Activated gamma-delta T cell treated with anti-CD3 and anti-CD28 coated beads, Interleukin-2, amount 50 U/mL, for 16 hours (primary cell): ENCODE measurements at regions not wholly inside any gene's neighbourhood (a gene's known extent, or its start where the extent isn't known, plus 50 kb on each side); places are given as distances from the start of the nearest gene placed in this dataset.
"Not testable (repeated sequence)": the region's sequence is repeated elsewhere in the genome, so short reads cannot be mapped to it uniquely, and the experiment has no call there.

Experiments
- DNase-seq: peaks from one replicate; pipeline ENCODE4 v3.0.0-alpha.2; 2020; ENCODE audit warnings: low read depth

DNA sequence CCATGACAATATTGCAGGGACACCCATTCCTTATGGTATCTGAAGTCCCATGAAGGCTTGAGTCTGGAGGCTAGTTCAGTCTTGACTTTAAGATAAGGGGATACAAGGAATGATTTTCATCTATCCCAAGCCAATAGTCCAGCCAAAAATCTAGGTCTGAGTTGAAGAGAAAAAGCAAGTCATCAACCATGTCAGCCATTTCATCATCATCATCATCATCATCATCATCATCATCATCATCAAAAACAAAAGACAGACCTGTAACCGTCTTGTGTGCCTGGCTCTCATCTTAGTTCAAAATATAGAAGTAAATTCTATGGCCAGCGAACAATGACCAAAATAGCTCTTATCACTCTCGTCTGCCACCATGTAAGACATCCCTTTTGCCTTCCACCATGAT is 59.5 kb upstream of the FAM90A26 start:
- DNase-seq, result not testable (repeated sequence)

DNA sequence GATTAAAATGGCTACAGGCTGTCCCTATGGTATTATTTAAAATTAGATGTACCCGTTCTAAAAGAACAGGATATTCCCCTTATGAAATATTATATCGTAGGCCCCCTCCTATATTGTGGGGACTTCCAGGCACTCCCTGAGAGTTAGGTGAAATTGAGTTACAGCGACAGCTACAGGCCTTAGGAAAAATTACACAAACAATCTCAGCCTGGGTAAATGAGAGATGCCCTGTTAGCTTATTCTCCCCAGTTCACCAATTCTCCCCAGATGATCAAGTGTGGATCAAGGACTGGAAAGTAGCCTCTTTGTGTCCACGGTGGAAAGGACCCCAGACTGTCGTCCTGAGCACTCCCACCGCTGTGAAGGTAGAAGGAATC is 67.1 kb upstream of the FAM90A26 start:
- DNase-seq, result not testable (repeated sequence)

DNA sequence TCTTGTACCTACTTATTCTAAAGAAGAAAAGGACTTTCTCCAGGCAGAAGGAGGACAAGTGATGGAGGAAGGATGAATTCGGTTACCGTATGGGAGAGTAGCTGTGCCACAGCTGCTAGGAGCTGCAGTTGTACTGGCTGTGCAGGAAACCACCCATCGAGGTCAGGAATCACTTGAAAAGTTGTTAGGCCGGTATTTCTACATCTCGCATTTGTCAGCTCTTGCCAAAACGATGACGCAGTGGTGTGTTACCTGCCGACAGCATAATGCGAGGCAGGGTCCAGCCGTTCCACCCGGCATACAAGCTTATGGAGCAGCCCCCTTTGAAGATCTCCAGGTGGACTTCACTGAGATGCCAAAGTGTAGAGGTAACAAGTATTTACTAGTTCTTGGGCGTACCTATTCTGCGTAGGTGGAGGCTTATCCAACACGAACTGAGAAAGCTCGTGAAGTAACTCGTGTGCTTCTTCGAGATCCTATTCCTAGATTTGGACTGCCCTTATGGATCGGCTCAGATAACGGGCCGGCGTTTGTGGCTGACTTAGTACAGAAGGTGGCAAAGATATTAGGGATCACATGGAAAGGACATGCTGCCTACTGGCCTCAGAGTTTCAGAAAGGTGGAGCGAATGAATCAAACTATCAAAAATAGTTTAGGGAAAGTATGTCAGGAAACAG is 67.6 kb upstream of the FAM90A26 start:
- DNase-seq, result not testable (repeated sequence)

DNA sequence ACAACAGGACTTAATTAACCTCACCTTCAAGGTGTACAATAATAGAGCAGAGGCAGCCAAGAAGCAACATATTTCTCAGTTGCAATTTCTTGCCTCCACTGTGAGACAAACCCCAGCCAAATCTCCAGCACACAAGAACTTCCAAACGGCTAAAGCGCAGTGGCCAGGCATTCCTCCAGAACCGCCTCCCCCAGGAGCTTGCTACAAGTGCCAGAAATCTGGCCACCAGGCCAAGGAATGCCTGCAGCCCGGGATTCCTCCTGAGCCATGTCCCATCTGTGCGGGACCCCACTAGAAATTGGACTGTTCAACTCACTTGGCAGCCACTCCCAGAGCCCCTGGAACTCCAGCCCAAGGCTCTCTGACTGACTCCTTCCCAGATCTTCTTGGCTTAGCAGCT is 73.9 kb upstream of the FAM90A26 start:
- not testable (repeated sequence) for DNase-seq

DNA sequence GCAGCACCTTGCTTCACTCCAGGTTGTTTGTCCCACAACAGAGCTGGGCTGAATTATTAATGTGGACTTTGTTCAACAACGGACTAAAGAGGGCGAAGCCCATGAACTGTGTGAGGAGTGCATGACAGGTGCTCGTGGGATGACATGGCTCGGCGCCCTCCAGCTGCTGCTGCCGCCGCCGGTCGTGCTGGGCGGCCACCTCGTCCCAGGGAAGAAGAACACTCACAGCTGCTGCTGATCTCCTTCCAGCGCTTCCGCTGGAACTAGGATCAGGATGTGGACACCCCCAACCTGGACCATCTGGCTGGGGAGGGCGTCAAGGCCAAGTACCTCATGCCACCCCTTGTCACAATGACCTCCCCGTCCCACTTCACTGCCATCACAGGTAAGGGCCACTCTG is 91.4 kb upstream of the FAM90A26 start:
- DNase-seq, result not testable (repeated sequence)

DNA sequence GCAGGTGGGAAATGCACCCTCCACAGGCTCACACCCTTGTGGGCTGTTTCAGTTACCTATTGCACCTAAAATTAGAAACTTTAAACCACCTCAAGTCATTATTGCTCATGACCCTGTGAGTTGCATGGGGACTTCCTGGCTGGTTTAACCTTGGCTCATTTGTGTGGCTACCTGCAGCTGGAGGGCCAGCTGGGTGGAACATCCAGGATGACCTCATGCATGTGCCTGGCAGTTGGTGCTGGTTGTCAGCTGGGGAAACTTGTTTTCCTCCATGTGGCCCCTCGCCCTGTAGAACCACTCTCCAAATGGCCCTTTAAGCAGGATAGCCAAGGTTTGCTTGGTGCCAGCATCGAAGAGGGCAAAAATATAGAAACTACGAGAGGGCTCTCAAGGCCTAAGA is 93.2 kb upstream of the FAM90A26 start:
- DNase-seq, result not testable (repeated sequence)

DNA sequence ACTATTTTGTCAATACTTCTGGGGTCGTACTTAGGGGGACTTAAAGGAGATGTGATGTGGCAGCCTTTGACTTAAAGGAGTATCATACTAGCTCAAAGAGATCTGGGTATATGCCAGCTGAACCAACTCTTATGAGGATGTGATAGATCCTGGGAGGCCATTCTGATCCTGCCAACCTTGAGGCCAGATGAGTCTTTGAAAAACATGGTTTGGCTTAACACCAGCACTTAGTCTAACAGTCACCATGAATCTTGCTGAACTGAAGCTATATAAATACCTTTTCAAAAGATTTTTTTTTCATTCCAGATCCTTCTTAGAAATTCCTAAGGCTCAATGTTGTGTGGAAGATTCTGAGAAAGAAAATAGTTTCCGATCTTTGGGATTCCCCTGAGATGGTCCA is 93.7 kb upstream of the FAM90A26 start:
- not testable (repeated sequence) for DNase-seq

DNA sequence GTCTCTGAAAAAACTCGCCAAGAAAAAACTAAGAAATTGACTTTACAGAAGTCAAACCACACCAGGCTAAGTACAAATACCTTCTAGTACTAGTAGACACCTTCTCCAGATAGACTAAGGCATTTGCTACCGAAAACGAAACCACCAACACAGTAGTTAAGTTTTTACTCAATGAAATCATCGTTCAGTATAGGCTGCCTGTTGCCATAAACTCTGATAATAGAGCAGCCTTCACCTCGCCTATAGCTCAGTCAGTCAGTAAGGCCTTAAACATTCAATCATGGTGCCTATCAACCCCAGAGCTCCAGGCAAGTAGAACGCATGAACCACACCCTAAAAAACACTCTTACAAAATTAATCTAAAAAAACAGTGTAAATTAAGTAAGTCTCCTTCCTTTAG is 96.8 kb upstream of the FAM90A26 start:
- not testable (repeated sequence) for DNase-seq

DNA sequence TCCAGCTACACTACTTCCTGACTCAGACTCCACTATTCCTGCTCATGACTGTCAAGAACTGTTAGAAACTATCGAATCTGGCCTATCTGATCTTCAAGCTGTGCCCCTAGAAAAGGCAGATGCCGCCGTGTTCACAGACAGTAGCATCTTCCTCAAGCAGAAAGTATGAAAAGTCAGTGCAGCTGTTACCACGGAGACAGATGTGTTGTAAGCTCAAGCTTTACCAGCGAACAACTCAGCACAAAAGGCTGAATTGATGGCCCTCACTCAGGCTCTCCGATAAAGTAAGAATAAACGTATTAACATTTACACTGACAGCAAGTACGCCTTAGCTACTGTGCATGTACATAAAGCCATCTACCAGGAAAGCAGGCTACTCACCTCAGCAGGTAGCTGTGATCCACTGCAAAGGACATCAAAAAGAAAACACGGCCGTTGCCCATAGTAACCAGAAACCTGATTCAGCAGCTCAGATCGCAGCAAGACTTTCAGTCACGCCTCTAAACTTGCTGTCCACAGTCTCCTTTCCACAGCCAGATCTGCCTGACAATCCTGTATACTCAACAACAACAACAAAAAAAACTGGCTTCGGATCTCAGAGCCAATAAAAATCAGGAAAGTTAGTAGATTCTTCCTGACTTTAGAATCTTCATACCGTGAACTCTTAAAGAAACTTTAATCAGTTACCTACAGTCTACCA is 97.5 kb upstream of the FAM90A26 start:
- not testable (repeated sequence) for DNase-seq

DNA sequence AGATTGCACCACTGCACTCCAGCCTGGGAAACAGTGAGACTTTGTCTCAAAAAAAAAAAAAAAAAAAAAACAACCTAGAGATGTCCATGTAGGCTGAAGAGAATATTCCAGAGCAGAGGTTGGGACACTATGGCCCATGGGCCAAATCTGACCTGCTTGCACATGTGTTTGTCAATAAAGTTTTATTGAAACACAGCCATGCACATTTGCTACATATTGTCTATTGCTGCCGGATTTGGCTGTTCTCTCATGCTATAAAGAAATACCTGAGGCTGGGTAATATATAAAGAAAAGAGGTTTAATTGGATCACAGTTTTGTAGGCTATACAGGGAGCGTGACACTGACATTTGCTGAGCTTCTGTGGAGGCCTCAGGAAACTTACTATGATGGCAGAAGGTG is 102.3 kb upstream of the FAM90A26 start:
- not testable (repeated sequence) for DNase-seq

DNA sequence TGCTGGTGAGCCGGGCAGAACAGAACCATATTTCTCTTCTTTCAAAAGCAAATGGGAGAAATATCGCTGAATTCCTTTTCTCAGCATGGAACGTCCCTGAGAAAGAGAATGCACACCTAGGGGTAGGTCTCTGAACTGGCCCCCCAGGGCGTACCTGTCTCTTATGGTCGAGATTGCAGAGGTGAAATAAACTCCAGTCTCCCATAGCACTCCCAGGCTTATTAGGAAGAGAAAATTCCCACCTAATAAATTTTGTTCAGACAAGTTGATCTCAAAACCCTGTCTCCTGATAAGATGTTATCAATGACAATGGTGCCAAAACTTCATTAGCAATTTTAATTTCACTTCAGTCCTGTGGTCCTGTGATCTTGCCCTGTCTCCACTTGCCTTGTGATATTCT is 106.6 kb upstream of the FAM90A26 start:
- not testable (repeated sequence) for DNase-seq

DNA sequence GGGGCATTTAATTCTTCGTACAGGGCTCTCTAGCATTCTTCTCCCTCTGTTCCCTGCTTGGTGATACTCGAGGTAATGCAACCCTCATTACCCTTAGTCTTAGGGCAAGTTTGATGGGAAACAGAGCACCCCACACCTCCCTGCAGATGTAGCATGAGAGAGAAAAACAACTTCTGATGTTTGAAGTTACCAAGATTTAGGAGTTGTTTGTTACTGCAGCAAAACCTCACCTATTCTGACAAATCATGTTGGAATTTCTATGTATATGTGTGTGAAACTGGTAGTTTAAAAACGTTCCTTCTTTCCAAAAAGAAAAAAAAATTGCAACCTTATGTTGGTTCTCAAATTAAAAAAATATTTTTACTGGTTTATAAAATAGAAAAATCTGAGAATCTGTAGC is 145.3 kb upstream of the FAM90A26 start:
- not testable (repeated sequence) for DNase-seq

DNA sequence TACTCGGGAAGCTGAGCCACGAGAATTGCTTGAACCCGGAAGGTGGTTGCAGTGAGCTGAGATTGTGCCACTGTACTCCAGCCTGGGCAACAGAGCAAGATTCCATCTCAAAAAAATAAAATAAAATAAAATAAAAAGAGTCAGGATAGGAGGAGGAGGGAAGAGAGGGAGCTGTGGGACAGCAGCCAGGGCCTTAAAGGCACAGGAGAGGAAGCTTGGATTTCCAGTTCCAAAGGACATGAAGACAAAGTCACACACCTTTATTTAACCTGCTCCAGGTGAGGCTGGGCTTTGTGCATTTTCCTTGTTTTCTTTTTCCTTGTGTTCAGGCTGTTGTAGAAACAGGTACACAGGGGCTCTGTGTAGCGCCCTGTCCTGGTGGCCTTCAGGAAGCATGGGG is 138.2 kb upstream of the HMX1 start:
- not testable (repeated sequence) for DNase-seq

DNA sequence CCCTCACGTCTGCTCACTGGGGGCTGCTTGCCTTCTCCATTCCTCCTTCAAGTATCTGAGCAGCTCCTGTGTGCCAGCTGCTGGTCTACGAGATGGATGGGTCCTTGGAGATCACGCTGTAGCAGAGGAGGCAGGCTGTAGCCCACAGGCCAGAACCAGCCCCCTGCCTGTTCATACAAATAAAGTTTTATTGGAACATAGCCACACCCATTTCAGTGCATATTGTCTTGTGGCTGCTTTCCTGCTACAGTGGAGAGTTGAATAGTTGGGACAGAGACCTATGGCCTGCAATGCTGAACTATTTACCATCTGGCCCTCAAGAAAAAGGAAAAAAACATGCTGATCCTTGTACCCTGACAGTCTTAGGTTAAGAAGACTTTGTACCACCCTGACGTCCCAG is 136.8 kb upstream of the HMX1 start:
- not testable (repeated sequence) for DNase-seq

DNA sequence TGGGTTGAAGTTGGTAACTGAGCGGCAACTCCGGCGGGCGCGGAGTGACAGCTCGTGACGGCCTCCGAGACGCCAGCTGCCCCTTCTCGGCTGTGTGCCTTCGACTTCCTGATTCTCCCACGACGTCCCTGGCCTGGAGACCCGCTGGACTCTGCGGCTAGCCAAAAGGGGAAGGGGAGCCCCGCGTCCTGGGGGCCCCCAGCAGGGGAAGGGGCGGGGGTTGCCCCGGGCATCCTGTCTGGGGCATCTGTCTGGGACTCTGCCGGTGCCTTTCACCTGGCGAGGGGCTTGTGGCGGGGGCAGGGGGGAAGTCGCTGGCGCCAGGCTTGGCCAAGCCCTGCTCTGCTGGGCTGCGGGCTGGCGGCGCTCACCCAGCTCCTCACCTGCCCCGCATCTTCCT is 129.5 kb upstream of the HMX1 start:
- DNase-seq, result not testable (repeated sequence)

DNA sequence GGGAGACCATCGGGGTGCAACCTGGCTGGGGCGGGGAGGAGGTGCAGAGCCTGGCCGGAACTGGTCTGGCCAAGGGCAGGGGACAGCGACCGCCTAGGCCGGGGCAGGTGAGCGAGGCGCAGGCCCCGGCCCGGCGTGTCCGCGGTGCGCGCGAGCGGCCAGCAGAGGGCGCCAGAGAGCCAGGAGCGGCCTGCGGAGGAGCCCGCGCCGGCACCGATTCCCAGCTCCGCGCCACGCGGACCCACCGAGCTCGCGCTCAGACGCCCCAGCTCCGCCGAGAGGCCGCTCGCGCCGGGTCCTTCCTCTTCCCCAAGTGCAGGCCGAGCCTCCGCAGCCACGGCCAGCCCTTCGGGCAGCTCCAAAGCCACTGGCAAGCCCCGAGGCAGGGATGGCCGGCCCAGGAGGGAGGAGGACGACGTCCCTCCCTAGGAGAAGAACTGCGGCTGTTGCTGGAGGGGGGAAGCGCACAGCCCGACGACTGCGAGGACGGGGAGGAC is 128.9 kb upstream of the HMX1 start:
- peak; percentile 3 for DNase-seq

DNA sequence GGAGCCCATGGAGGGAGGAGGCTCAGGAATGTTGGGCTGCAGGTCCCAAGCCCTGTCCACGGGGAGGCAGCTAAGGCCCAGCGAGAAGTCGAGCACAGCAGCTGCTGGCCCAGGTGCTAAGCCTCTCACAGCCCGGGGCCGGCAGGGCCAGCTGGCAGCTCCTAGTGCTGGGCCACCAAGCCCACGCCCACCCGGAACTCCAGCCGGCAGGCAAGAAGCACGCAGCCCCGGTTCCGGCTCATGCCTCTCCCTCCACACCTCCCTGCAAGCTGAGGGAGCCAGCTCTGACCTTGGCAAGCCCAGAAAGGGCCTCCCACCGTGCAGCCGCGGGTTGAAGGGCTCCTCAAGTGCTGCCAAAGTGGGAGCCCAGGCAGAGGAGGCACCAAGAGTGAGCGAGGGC is 121.3 kb upstream of the HMX1 start:
- DNase-seq, result not testable (repeated sequence)

DNA sequence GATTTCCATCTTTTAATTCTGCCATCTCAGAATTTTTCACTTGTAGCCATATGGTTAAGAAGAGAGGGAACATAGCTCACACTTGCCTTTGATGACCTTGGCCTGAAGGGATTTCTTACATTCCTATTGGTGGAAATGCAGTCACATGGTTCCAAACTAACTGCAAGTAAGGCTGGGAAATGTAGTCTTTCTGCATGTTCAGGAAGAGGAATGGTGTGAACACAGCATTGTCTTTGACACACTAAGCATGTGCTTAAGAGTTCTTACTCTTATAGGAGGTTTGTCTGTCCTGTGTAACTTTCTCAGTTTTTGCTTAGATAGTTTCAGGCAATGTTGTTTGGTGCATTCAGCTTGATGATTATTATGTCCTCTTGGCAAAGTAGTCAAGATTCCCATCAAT is 119.8 kb upstream of the HMX1 start:
- DNase-seq, result not testable (repeated sequence)

DNA sequence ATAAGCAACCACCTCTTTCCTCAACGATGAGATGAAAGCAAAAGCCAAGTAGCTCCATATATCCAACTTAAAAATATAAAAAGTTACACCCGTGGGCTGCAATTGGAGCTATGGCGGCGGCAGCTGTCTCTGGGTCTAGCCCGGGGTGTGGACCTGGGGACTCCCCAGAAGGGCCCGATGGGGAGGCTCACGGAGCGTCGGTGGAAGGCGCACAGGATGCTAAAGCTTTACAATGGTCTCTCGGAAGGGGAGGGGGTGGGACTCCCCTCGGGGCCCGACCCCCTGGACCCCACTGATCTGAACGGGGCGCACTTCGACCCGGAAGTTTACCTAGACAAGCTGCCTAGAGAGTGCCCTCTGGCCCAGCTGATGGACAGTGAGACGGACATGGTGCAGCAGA is 118.7 kb upstream of the HMX1 start:
- DNase-seq, result not testable (repeated sequence)

DNA sequence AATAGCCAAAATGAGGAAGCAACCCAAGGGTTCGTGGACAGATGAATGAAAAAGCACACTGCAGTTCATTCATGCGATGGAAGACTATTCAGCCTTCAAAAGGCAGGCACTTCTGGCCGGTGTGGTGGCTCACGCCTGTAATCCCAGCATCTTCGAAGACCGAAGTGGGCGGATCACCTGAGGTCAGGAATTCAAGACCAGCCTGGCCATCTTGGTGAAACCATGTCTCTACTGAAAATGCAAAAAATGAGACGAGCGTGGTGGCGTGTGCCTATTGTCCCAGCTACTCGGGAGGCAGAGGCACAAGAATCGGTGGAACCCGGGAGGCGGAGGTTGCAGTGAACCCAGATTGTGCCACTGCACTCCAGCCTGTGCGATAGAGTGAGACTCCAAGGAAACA is 114.1 kb upstream of the HMX1 start:
- not testable (repeated sequence) for DNase-seq

DNA sequence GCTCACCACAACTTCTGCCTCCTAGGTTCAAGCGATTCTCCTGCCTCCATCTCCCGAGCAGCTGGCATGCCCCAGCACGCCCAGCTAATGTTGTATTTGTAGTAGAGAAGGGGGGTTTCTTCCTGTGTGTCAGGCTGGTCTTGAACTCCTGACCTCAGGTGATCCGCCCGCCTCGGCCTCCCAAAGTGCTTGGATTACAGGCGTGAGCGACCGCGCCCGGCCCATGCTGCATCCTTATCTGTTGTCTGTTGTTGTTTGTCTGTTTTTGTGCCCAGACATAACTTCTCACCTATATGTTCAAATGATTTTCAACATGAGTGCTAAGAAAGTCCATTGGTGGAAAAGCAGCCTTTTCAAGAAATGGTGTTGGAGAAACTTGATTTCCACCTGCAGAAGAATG is 113.0 kb upstream of the HMX1 start:
- DNase-seq, result not testable (repeated sequence)

DNA sequence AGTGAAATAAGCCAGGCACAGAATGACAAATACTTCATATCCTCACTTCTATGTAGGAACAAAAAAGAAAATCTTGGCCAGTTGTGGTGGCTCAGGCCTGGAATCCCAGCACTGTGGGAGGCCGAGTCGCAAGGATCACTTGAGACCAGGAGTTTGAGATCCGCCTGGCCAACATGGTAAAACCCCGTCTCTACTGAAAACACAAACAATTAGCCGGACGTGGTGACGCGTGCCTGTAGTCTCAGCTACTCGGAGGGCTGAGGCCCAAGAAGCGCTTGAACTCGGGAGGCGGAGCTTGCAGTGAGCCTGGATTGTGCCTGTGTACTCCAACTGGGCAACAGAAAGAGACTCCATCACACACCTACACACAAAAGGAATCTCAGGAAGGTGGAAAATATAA is 112.3 kb upstream of the HMX1 start:
- not testable (repeated sequence) for DNase-seq

DNA sequence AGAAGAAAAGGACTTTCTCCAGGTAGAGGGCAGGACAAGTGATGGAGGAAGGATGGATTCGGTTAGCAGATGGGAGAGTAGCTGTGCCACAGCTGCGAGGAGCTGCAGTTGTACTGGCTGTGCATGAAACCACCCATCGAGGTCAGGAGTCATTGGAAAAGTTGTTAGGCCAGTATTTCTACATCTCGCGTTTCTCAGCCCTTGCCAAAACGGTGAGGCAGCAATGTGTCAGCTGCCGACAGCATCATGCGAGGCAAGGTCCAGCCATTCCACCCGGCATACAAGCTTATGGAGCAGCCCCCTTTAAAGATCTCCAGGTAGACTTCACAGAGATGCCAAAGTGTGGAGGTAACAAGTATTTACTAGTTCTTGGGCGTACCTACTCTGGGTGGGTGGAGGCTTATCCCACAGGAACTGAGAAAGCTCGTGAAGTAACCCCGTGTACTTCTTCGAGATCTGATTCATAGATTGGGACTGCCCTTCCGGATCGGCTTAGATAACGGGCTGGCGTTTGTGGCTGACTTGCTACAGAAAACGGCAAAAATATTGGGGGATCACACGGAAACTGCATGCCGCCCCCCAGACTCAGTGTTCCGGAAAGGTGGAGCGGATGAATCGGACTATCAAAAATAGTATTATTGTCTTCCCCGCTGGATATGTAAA is 105.0 kb upstream of the HMX1 start:
- not testable (repeated sequence) for DNase-seq
